ENCODE measurements at regions not wholly inside any gene's neighbourhood (a gene's known extent, or its start where the extent isn't known, plus 50 kb on each side); places are given as distances from the start of the nearest gene placed in this dataset.

DNA sequence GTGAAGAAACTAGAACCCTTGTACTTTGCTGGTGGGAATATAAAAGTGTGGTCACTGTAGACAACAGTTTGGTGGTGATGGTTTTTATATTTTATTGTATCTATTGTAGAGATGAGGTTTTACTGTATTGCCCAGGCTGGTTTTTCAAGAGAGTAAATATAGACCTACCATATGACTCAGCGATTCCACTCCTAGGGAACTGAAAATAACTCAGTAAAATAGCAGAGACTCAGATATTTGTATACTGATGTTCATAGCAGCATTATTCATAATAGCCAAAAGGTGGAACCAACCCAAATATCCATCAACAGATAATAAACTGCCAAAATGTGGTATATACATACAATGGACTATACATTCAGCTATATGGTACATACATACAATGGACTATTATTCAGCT lies 68.8 kb upstream of the IL12A start:
- Histone ChIP-seq H3K79me2 (replicated peaks; ENCODE audit: insufficient read depth, low read length) (no peaks in the 10 kb centered on the region), H3K36me3 (ENCODE audit: insufficient read depth, low read length) (no peaks in the 10 kb centered on the region), H3K9me2 (ENCODE audit: insufficient read depth, low read length) (no peaks in the 10 kb centered on the region), H4K20me1 (ENCODE audit: insufficient read depth) (no peaks in the 10 kb centered on the region), H3K4me2 (ENCODE audit: low read length) (no peak overlapping the region), H3K4me3 (ENCODE audit: low read length) (no peak overlapping the region), H3K9me3 (ENCODE audit: low read length) (no peaks in the 10 kb centered on the region), H3F3A (ENCODE audit: insufficient read depth, low read length, poor library complexity, severe bottlenecking) (no peaks in the 10 kb centered on the region), H3K27me3 (ENCODE audit: insufficient read depth, low read depth, low read length) (peaks cover 4% of the 10 kb centered on the region), H3K9ac (ENCODE audit: low read length) (no peak overlapping the region), H2AFZ (ENCODE audit: low read depth, low read length) (no peak overlapping the region), H3K27ac (ENCODE audit: low read length) (no peak overlapping the region)
- TF ChIP-seq EZH2 (IDR thresholded peaks at IDR 0.05; ENCODE audit: borderline replicate concordance, insufficient read depth, low read length, poor library complexity, severe bottlenecking) (no peak), SMC3 (conservative IDR thresholded peaks at IDR 0.05; ENCODE audit: poor library complexity) (no peak), MXI1 (conservative IDR thresholded peaks at IDR 0.05; ENCODE audit: poor library complexity, severe bottlenecking) (no peak), EP300 (conservative IDR thresholded peaks at IDR 0.05; ENCODE audit: poor library complexity, severe bottlenecking) (no peak), TAF1 (IDR thresholded peaks at IDR 0.05; ENCODE audit: low read depth) (no peak), RAD21 (conservative IDR thresholded peaks at IDR 0.05) (no peak), POLR2AphosphoS5 (IDR thresholded peaks at IDR 0.05) (no peak)
- TF ChIP-seq, protein P1, sequence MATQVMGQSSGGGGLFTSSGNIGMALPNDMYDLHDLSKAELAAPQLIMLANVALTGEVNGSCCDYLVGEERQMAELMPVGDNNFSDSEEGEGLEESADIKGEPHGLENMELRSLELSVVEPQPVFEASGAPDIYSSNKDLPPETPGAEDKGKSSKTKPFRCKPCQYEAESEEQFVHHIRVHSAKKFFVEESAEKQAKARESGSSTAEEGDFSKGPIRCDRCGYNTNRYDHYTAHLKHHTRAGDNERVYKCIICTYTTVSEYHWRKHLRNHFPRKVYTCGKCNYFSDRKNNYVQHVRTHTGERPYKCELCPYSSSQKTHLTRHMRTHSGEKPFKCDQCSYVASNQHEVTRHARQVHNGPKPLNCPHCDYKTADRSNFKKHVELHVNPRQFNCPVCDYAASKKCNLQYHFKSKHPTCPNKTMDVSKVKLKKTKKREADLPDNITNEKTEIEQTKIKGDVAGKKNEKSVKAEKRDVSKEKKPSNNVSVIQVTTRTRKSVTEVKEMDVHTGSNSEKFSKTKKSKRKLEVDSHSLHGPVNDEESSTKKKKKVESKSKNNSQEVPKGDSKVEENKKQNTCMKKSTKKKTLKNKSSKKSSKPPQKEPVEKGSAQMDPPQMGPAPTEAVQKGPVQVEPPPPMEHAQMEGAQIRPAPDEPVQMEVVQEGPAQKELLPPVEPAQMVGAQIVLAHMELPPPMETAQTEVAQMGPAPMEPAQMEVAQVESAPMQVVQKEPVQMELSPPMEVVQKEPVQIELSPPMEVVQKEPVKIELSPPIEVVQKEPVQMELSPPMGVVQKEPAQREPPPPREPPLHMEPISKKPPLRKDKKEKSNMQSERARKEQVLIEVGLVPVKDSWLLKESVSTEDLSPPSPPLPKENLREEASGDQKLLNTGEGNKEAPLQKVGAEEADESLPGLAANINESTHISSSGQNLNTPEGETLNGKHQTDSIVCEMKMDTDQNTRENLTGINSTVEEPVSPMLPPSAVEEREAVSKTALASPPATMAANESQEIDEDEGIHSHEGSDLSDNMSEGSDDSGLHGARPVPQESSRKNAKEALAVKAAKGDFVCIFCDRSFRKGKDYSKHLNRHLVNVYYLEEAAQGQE (IDR thresholded peaks at IDR 0.05; ENCODE audit: borderline replicate concordance), result no peak
- TF ChIP-seq, protein P2, sequence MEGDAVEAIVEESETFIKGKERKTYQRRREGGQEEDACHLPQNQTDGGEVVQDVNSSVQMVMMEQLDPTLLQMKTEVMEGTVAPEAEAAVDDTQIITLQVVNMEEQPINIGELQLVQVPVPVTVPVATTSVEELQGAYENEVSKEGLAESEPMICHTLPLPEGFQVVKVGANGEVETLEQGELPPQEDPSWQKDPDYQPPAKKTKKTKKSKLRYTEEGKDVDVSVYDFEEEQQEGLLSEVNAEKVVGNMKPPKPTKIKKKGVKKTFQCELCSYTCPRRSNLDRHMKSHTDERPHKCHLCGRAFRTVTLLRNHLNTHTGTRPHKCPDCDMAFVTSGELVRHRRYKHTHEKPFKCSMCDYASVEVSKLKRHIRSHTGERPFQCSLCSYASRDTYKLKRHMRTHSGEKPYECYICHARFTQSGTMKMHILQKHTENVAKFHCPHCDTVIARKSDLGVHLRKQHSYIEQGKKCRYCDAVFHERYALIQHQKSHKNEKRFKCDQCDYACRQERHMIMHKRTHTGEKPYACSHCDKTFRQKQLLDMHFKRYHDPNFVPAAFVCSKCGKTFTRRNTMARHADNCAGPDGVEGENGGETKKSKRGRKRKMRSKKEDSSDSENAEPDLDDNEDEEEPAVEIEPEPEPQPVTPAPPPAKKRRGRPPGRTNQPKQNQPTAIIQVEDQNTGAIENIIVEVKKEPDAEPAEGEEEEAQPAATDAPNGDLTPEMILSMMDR (IDR thresholded peaks at IDR 0.05; ENCODE audit: poor library complexity, severe bottlenecking), result no peak

DNA sequence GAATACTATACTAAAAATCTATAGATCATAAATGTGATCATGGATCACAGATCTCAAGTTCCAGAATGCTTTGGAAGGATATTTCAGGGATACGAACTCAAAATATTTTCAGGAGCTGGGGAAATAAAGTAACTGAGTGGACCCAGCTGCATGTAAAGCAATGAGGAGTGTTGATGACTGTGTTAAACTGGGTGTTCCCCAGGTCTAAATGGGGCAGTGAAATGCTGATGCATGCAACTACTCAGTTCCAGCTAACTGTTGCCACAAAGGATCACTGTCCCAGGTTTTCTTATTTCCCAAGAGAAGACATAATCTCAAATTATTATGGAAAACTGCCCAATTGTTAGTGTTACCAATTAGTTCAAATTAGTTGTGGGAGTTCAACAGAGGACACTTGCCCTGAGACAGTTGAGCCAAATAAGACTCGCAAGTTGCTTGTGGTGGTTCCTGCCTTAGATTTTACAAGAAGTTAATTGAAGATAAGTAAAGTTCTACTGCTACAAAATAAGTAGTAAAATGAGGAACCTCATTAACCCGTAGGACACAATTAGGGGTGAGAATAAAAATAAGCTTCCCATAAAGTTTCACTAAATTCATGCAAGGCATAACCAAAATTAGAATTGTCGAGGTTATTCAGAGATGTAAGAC lies 66.3 kb upstream of the IL12A start:
- H3K36me3 ChIP-seq (ENCODE audit: insufficient read depth, low read length), result no peaks in the 10 kb centered on the region
- no peak overlapping the region for H3K27ac ChIP-seq (ENCODE audit: low read length)
- H3K9me2 ChIP-seq (ENCODE audit: insufficient read depth, low read length), result no peaks in the 10 kb centered on the region
- H3K9me3 ChIP-seq (ENCODE audit: low read length), result no peaks in the 10 kb centered on the region
- TF ChIP-seq, protein P2 (IDR thresholded peaks at IDR 0.05; ENCODE audit: poor library complexity, severe bottlenecking), result no peak
- TF ChIP-seq EP300 (conservative IDR thresholded peaks at IDR 0.05; ENCODE audit: poor library complexity, severe bottlenecking) (no peak), MXI1 (conservative IDR thresholded peaks at IDR 0.05; ENCODE audit: poor library complexity, severe bottlenecking) (no peak), POLR2AphosphoS5 (IDR thresholded peaks at IDR 0.05) (no peak), EZH2 (IDR thresholded peaks at IDR 0.05; ENCODE audit: borderline replicate concordance, insufficient read depth, low read length, poor library complexity, severe bottlenecking) (no peak), RAD21 (conservative IDR thresholded peaks at IDR 0.05) (no peak), SMC3 (conservative IDR thresholded peaks at IDR 0.05; ENCODE audit: poor library complexity) (no peak), TAF1 (IDR thresholded peaks at IDR 0.05; ENCODE audit: low read depth) (no peak)
- TF ChIP-seq, protein P1 (IDR thresholded peaks at IDR 0.05; ENCODE audit: borderline replicate concordance), result no peak
- H3K27me3 ChIP-seq (ENCODE audit: insufficient read depth, low read depth, low read length), result peaks cover 3% of the 10 kb centered on the region
- no peaks in the 10 kb centered on the region for H3K79me2 ChIP-seq (replicated peaks; ENCODE audit: insufficient read depth, low read length)
- no peak overlapping the region for H3K4me3 ChIP-seq (ENCODE audit: low read length)
- H4K20me1 ChIP-seq (ENCODE audit: insufficient read depth), result no peaks in the 10 kb centered on the region
- no peak overlapping the region for H3K4me2 ChIP-seq (ENCODE audit: low read length)
- no peaks in the 10 kb centered on the region for H3F3A ChIP-seq (ENCODE audit: insufficient read depth, low read length, poor library complexity, severe bottlenecking)
- no peak overlapping the region for H3K9ac ChIP-seq (ENCODE audit: low read length)
- no peak overlapping the region for H2AFZ ChIP-seq (ENCODE audit: low read depth, low read length)

All from neural cell (in vitro differentiated cells).